ENCODE measurements at regions not wholly inside any gene's neighbourhood (a gene's known extent, or its start where the extent isn't known, plus 50 kb on each side); places are given as distances from the start of the nearest gene placed in this dataset.
A peak's percentile ranks its signal among the peaks of the same experiment; 100 is the strongest.

- no peak for TF ChIP-seq STAT1 (IDR thresholded peaks at IDR 0.05; ENCODE audit: unreplicated experiment)
- TF ChIP-seq REST (IDR thresholded peaks at IDR 0.05; ENCODE audit: unreplicated experiment), result no peak
- no peak for TF ChIP-seq NANOG (IDR thresholded peaks at IDR 0.05; ENCODE audit: borderline replicate concordance)
Measured at GRCh38 chr6:138592749-138593123, 93.4 kb upstream of the NHSL1 start (continued).

DNA sequence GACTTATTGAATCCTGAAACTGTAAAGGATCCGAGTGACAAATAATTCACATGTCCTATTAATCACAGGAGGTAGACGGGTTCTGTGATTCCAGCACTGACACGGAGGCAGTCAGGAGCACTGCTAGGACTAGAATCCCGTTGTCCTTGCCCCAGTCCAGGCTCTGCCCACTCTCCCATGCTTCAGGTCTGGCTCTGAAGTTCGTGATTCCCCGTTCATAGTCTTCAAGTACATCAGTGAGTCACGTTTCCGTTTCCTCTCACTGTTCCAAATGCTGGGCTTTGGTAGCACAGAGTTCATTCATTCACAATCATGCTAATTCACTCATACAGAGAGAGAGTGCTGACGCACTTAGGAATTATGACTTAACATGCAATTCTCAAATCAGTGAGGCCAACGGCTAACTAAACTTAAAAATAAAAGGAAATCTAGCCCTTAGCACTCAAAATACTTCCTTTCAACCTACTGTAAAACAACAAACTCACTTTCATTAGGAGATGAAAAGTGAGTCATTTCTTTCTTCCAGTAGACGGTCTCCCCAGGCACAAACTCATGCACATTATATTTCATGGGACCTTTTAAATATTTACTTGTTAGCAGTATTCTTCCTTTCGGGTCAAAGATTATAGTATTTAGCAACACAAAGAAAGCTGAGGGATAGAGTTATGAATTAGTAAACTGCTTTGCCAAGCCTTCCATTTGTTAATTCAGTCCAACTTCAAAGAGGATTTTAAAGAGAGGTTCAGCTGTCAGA lies 94.0 kb upstream of the NHSL1 start:
- Mint-ChIP-seq H3K9me3 (no peaks in the 10 kb centered on the region; the same call in 2 of the 3 replicates), H3K27me3 (ENCODE audit: insufficient read depth, low read depth, poor library complexity) (peaks cover 14% of the 10 kb centered on the region), H3K36me3 (ENCODE audit: low read depth) (no peaks in the 10 kb centered on the region), H3K27ac (peak overlapping the region; percentile 73), H3K4me3 (peak overlapping the region; percentile 60), H3K4me1 (peaks cover 75% of the 10 kb centered on the region)
- Histone ChIP-seq H3K27me3 (ENCODE audit: insufficient read depth) (no peaks in the 10 kb centered on the region), H3F3A (replicated peaks; ENCODE audit: low read depth) (no peaks in the 10 kb centered on the region), H3K4me2 (peak overlapping the region; percentile 62), H3K4me1 (ENCODE audit: insufficient read depth) (peaks cover 49% of the 10 kb centered on the region), H3K4me3 (peak overlapping the region; percentile 29), H3K79me2 (replicated peaks; ENCODE audit: insufficient read depth) (peaks cover 19% of the 10 kb centered on the region), H4K20me1 (replicated peaks; ENCODE audit: insufficient read depth) (peaks cover 4% of the 10 kb centered on the region; the same call in 1 of the 2 replicates), H3K36me3 (ENCODE audit: insufficient read depth) (no peaks in the 10 kb centered on the region), H3K27ac (ENCODE audit: low read depth) (peak overlapping the region; percentile 76), H2AFZ (no peak overlapping the region), H3K9me2 (ENCODE audit: insufficient read depth) (no peaks in the 10 kb centered on the region)
- DNase-seq (ENCODE audit: low spot score) (peak; percentile 62), ATAC-seq (peak; percentile 35)
- TF ChIP-seq, protein P1, sequence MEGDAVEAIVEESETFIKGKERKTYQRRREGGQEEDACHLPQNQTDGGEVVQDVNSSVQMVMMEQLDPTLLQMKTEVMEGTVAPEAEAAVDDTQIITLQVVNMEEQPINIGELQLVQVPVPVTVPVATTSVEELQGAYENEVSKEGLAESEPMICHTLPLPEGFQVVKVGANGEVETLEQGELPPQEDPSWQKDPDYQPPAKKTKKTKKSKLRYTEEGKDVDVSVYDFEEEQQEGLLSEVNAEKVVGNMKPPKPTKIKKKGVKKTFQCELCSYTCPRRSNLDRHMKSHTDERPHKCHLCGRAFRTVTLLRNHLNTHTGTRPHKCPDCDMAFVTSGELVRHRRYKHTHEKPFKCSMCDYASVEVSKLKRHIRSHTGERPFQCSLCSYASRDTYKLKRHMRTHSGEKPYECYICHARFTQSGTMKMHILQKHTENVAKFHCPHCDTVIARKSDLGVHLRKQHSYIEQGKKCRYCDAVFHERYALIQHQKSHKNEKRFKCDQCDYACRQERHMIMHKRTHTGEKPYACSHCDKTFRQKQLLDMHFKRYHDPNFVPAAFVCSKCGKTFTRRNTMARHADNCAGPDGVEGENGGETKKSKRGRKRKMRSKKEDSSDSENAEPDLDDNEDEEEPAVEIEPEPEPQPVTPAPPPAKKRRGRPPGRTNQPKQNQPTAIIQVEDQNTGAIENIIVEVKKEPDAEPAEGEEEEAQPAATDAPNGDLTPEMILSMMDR (conservative IDR thresholded peaks at IDR 0.05; ENCODE audit: low read depth in 2 of 2), result no peak
- TF ChIP-seq ZNF114 (CRISPR knock-in tag; IDR thresholded peaks at IDR 0.05), result no peak
- no peak for TF ChIP-seq EZH2 (IDR thresholded peaks at IDR 0.05; ENCODE audit: low read depth, unreplicated experiment)
- TF ChIP-seq POLR2AphosphoS5 (IDR thresholded peaks at IDR 0.05; ENCODE audit: low read depth), result no peak
- no peak for TF ChIP-seq ZNF331 (CRISPR knock-in tag; IDR thresholded peaks at IDR 0.05; ENCODE audit: low read depth)
- no peak for TF ChIP-seq STAT1 (IDR thresholded peaks at IDR 0.05; ENCODE audit: unreplicated experiment)
- TF ChIP-seq EZH2phosphoT487 (IDR thresholded peaks at IDR 0.05; ENCODE audit: unreplicated experiment), result no peak
- TF ChIP-seq CREB1 (CRISPR knock-in tag; IDR thresholded peaks at IDR 0.05; ENCODE audit: low read depth), result no peak
- TF ChIP-seq NANOG (IDR thresholded peaks at IDR 0.05; ENCODE audit: borderline replicate concordance), result no peak
- no peak for TF ChIP-seq REST (IDR thresholded peaks at IDR 0.05; ENCODE audit: unreplicated experiment)
- TF ChIP-seq, protein P2, sequence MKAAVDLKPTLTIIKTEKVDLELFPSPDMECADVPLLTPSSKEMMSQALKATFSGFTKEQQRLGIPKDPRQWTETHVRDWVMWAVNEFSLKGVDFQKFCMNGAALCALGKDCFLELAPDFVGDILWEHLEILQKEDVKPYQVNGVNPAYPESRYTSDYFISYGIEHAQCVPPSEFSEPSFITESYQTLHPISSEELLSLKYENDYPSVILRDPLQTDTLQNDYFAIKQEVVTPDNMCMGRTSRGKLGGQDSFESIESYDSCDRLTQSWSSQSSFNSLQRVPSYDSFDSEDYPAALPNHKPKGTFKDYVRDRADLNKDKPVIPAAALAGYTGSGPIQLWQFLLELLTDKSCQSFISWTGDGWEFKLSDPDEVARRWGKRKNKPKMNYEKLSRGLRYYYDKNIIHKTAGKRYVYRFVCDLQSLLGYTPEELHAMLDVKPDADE (IDR thresholded peaks at IDR 0.05), result no peak
- no peak for TF ChIP-seq JUNB (IDR thresholded peaks at IDR 0.05; ENCODE audit: unreplicated experiment)

Data from GM23338 (cell line).